HEK293 (cell line): ENCODE measurements at regions not wholly inside any gene's neighbourhood (a gene's known extent, or its start where the extent isn't known, plus 50 kb on each side); places are given as distances from the start of the nearest gene placed in this dataset.
"Not testable (repeated sequence)": the region's sequence is repeated elsewhere in the genome, so short reads cannot be mapped to it uniquely, and the experiment has no call there.

ENCODE experiments used
- CTCF ChIA-PET: fragments of 350-600 bp; formaldehyde crosslinking; extraction: SDS; loops from one replicate; lab custom pipeline; 2021; ENCODE audit warnings: antibody characterized with exemption; lab: Yijun Ruan, JAX
- POLR2A ChIA-PET: fragments of 300-600 bp; formaldehyde crosslinking; extraction: SDS; loops from one replicate; lab custom pipeline; 2020; ENCODE audit warnings: antibody characterized with exemption, inconsistent platforms; lab: Yijun Ruan, JAX
- H3K27ac ChIP-seq: fragments of 200-500 bp; sonication (Bioruptor generic); 2 replicates; pipeline ENCODE4 v1.5.1; 2014; ENCODE audit warnings: low read depth, low read length, control low read depth, inconsistent platforms; ENCODE audit errors: extremely low read depth
- H3K36me3 ChIP-seq, 2 experiments: fragments of 200-500 bp in 1 of 2; sonication (Bioruptor generic) in 1 of 2; 1 replicate in 1 of 2; 2 replicates in 1 of 2; pipeline ENCODE4 v1.5.1; 2014 to 2017; ENCODE audit warnings: inconsistent platforms in 2 of 2, low read length in 2 of 2; ENCODE audit not compliant: control insufficient read depth in 2 of 2, insufficient read depth in 1 of 2
- H3K4me1 ChIP-seq: fragments of 200-500 bp; sonication (Bioruptor generic); 2 replicates; pipeline ENCODE4 v1.5.1; 2014; ENCODE audit warnings: mild to moderate bottlenecking, low read length, inconsistent platforms; ENCODE audit not compliant: control insufficient read depth, insufficient read depth
- H3K4me3 ChIP-seq: 2 replicates; pipeline ENCODE4 v1.5.1; 2011; ENCODE audit warnings: low read depth, mild to moderate bottlenecking, control low read depth, low read length, moderate library complexity
- H3K9me3 ChIP-seq: fragments of 200-500 bp; sonication (Bioruptor generic); 2 replicates; pipeline ENCODE4 v1.5.1; 2014; ENCODE audit warnings: low read depth, low read length, inconsistent platforms; ENCODE audit not compliant: control insufficient read depth, insufficient read depth
- GLIS2 ChIP-seq: fragments of 450-650 bp; formaldehyde crosslinking; IDR thresholded peaks from 2 replicates; pipeline ENCODE4 v1.5.1; 2016; ENCODE audit warnings: missing biosample characterization, missing genetic modification characterization
- MZF1 ChIP-seq: fragments of 450-650 bp; formaldehyde crosslinking; IDR thresholded peaks from 2 replicates; pipeline ENCODE4 v1.5.1; 2017; ENCODE audit warnings: missing biosample characterization, missing genetic modification characterization, borderline replicate concordance
- OSR2 ChIP-seq: fragments of 450-650 bp; formaldehyde crosslinking; IDR thresholded peaks from 2 replicates; pipeline ENCODE4 v1.5.1; 2016; ENCODE audit warnings: missing biosample characterization, missing genetic modification characterization
- OVOL3 ChIP-seq: fragments of 450-650 bp; formaldehyde crosslinking; IDR thresholded peaks from 2 replicates; pipeline ENCODE4 v1.5.1; 2016; ENCODE audit warnings: missing biosample characterization, missing genetic modification characterization
- SETDB1 ChIP-seq: IDR thresholded peaks from one replicate; pipeline ENCODE4 v1.6.1; 2017; ENCODE audit warnings: mild to moderate bottlenecking, low read length, moderate library complexity, mixed read lengths; ENCODE audit not compliant: insufficient read length
- SP3 ChIP-seq: fragments of 450-650 bp; formaldehyde crosslinking; IDR thresholded peaks from 2 replicates; pipeline ENCODE4 v1.5.1; 2016; ENCODE audit warnings: missing biosample characterization, missing genetic modification characterization
- TRIM28 ChIP-seq: IDR thresholded peaks from 2 replicates; pipeline ENCODE4 v1.6.1; 2011; ENCODE audit warnings: low read length, control low read depth, borderline replicate concordance
- ZNF16 ChIP-seq: fragments of 450-650 bp; formaldehyde crosslinking; IDR thresholded peaks from 2 replicates; pipeline ENCODE4 v1.5.1; 2016; ENCODE audit warnings: low read depth, missing biosample characterization, missing genetic modification characterization
- ZNF2 ChIP-seq: fragments of 450-650 bp; formaldehyde crosslinking; IDR thresholded peaks from 2 replicates; pipeline ENCODE4 v1.5.1; 2016; ENCODE audit warnings: missing biosample characterization, missing genetic modification characterization
- ZNF202 ChIP-seq: fragments of 450-650 bp; formaldehyde crosslinking; IDR thresholded peaks from 2 replicates; pipeline ENCODE4 v1.5.1; 2016; ENCODE audit warnings: missing biosample characterization, missing genetic modification characterization, borderline replicate concordance
- ZNF23 ChIP-seq: fragments of 450-650 bp; formaldehyde crosslinking; IDR thresholded peaks from 2 replicates; pipeline ENCODE4 v1.5.1; 2016; ENCODE audit warnings: missing biosample characterization, missing genetic modification characterization, borderline replicate concordance
- ZNF239 ChIP-seq: fragments of 450-650 bp; formaldehyde crosslinking; IDR thresholded peaks from 2 replicates; pipeline ENCODE4 v1.5.1; 2016; ENCODE audit warnings: missing biosample characterization, missing genetic modification characterization
- ZNF248 ChIP-seq: fragments of 450-650 bp; formaldehyde crosslinking; IDR thresholded peaks from 2 replicates; pipeline ENCODE4 v1.5.1; 2017; ENCODE audit warnings: missing biosample characterization, missing genetic modification characterization
- ZNF350 ChIP-seq: fragments of 450-650 bp; formaldehyde crosslinking; IDR thresholded peaks from 2 replicates; pipeline ENCODE4 v1.5.0; 2017; ENCODE audit warnings: missing biosample characterization, mild to moderate bottlenecking, missing genetic modification characterization
- ZNF391 ChIP-seq: fragments of 450-650 bp; formaldehyde crosslinking; IDR thresholded peaks from 2 replicates; pipeline ENCODE4 v1.5.1; 2016; ENCODE audit warnings: low read depth, missing biosample characterization, missing genetic modification characterization, borderline replicate concordance
- ZNF394 ChIP-seq: fragments of 450-650 bp; formaldehyde crosslinking; IDR thresholded peaks from 2 replicates; pipeline ENCODE4 v1.5.1; 2016; ENCODE audit warnings: missing biosample characterization, missing genetic modification characterization, mild to moderate bottlenecking, moderate library complexity, borderline replicate concordance
- ZNF501 ChIP-seq: fragments of 450-650 bp; formaldehyde crosslinking; IDR thresholded peaks from 2 replicates; pipeline ENCODE4 v1.5.1; 2016; ENCODE audit warnings: missing biosample characterization, missing genetic modification characterization
- ZNF776 ChIP-seq: fragments of 450-650 bp; formaldehyde crosslinking; IDR thresholded peaks from 2 replicates; pipeline ENCODE4 v1.5.0; 2017; ENCODE audit warnings: missing biosample characterization, missing genetic modification characterization, borderline replicate concordance
- TF ChIP-seq, protein P1 (sequence below): fragments of 450-650 bp; formaldehyde crosslinking; IDR thresholded peaks from 2 replicates; pipeline ENCODE4 v1.5.1; 2017; ENCODE audit warnings: missing biosample characterization, missing genetic modification characterization
- TF ChIP-seq, protein P2 (sequence below): fragments of 450-650 bp; formaldehyde crosslinking; IDR thresholded peaks from 2 replicates; pipeline ENCODE4 v1.5.1; 2016; ENCODE audit warnings: missing biosample characterization, missing genetic modification characterization

DNA sequence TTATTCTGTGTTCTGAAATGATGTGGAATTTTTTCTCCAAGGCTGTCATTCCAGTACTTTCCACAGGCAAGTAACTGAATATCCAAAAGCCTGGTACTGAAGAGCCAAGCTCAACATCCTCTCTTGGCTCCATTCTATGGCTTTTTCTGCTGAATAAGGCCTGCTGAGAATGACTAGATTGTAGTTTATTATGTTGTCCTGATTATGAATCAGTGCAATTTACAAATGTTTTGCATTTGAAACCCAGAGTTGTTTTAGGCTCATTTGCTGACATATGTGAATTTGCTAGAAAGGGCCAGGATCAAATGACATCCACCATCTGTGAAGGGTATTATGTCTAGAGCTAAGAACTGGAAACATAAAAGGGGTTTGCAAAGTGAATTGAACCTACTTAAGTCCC lies 596.6 kb downstream of the KCTD12 start:
- Histone ChIP-seq H3K4me1 (no peaks in the 10 kb centered on the region), H3K4me3 (no peak overlapping the region), H3K36me3 (no peaks in the 10 kb centered on the region), H3K27ac (no peak overlapping the region), H3K9me3 (no peaks in the 10 kb centered on the region)
- CTCF ChIA-PET, result no interaction called here
- no peak for TF ChIP-seq ZNF2 (tag by site-specific recombination)
- TF ChIP-seq ZNF391 (tag by site-specific recombination), result no peak
- no peak for TF ChIP-seq ZNF248
- TF ChIP-seq ZNF394 (tag by site-specific recombination), result no peak
- POLR2A ChIA-PET, result no interaction called here

DNA sequence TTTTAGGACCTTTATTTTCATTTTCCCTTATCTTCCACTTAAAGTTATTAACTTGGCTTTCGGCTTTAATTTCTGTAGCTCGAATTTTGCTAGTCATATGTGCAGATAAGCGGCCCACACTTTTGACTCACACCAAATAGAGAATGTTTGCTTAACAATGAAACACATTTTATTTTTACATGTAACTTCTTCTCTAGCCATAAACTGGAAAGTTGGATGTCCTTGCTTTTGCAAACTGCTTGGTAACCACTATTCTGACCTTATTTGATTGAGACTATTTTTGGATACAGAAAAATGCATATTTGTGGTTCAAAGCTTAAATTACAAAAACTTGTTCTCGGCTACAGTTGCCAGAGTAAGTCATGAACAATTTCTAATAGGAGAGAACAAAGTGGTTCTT lies 600.0 kb downstream of the KCTD12 start:
- no peak for TF ChIP-seq SP3 (tag by site-specific recombination)
- no peak for TF ChIP-seq ZNF16 (tag by site-specific recombination)
- TF ChIP-seq GLIS2 (tag by site-specific recombination), result no peak
- no peak for TF ChIP-seq ZNF202 (tag by site-specific recombination)
- TF ChIP-seq OSR2 (tag by site-specific recombination), result no peak
- TF ChIP-seq ZNF501 (tag by site-specific recombination), result no peak
- no peak for TF ChIP-seq ZNF23
- H3K4me3 ChIP-seq, result no peak overlapping the region
- no peaks in the 10 kb centered on the region for H3K9me3 ChIP-seq
- H3K27ac ChIP-seq, result no peak overlapping the region
- CTCF ChIA-PET, result interaction anchor here (0.6 kb wide), 1 partner anchor 427 kb away, joined by 3 read pairs; no protein-coding TSS in a partner anchor
- no peaks in the 10 kb centered on the region for H3K36me3 ChIP-seq
- POLR2A ChIA-PET, result no interaction called here
- no peaks in the 10 kb centered on the region for H3K4me1 ChIP-seq

DNA sequence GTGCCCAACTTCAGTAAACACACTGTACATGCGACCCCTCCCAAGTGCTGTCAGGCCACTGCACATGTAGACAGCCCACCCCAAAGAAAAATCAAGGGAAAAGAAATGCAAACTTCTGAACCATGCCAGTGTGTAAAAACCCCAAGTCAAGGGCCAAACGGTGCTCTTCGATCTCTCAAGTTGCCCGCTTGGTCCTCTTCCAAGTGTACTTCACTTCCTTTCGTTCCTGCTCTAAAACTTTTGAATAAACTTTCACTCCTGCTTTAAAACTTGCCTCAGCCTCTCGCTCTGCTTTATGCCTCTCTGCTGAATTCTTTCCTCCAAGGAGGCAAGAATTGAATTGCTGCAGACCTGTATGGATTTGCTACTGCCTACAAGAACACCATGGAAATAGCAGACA lies 600.7 kb downstream of the KCTD12 start:
- POLR2A ChIA-PET, result no interaction called here
- no peaks in the 10 kb centered on the region for H3K9me3 ChIP-seq
- no peak overlapping the region for H3K4me3 ChIP-seq
- no peak for TF ChIP-seq MZF1 (tag by site-specific recombination)
- TF ChIP-seq ZNF776 (tag by site-specific recombination), result no peak
- TF ChIP-seq, protein P1, sequence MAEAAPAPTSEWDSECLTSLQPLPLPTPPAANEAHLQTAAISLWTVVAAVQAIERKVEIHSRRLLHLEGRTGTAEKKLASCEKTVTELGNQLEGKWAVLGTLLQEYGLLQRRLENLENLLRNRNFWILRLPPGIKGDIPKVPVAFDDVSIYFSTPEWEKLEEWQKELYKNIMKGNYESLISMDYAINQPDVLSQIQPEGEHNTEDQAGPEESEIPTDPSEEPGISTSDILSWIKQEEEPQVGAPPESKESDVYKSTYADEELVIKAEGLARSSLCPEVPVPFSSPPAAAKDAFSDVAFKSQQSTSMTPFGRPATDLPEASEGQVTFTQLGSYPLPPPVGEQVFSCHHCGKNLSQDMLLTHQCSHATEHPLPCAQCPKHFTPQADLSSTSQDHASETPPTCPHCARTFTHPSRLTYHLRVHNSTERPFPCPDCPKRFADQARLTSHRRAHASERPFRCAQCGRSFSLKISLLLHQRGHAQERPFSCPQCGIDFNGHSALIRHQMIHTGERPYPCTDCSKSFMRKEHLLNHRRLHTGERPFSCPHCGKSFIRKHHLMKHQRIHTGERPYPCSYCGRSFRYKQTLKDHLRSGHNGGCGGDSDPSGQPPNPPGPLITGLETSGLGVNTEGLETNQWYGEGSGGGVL (tag by site-specific recombination), result no peak
- no peak for TF ChIP-seq OVOL3
- TF ChIP-seq, protein P2, sequence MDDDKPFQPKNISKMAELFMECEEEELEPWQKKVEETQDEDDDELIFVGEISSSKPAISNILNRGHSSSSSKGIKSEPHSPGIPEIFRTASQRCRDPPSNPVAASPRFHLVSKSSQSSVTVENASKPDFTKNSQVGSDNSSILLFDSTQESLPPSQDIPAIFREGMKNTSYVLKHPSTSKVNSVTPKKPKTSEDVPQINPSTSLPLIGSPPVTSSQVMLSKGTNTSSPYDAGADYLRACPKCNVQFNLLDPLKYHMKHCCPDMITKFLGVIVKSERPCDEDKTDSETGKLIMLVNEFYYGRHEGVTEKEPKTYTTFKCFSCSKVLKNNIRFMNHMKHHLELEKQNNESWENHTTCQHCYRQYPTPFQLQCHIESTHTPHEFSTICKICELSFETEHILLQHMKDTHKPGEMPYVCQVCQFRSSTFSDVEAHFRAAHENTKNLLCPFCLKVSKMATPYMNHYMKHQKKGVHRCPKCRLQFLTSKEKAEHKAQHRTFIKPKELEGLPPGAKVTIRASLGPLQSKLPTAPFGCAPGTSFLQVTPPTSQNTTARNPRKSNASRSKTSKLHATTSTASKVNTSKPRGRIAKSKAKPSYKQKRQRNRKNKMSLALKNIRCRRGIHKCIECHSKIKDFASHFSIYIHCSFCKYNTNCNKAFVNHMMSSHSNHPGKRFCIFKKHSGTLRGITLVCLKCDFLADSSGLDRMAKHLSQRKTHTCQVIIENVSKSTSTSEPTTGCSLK (tag by site-specific recombination), result no peak
- peak; percentile 87; the same call in 1 of the 2 replicates for TF ChIP-seq TRIM28
- peak; percentile 80 for TF ChIP-seq SETDB1
- TF ChIP-seq ZNF239, result no peak
- TF ChIP-seq ZNF350 (tag by site-specific recombination), result no peak
- H3K4me1 ChIP-seq, result no peaks in the 10 kb centered on the region
- H3K27ac ChIP-seq, result no peak overlapping the region
- CTCF ChIA-PET, result no interaction called here
- H3K36me3 ChIP-seq, result no peaks in the 10 kb centered on the region

DNA sequence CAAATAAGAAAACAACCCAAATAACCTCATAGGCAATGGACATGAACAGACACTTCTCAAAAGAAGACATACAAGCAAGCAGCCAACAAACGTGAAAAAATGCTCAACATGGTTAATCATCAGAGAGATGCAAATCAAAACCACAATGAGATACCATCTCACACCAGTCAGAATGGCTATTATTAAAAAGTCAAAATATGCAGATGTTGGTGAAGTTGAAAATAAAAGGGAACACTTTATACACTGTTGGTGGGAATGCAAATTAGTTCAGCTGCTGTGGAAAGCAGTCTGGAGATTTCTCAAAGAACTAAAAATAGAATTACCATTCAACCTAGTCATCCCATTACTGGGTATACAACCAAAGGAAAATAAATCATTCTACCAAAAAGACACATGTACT lies 606.4 kb downstream of the KCTD12 start:
- H3K27ac ChIP-seq, H3K4me1 ChIP-seq, H3K36me3 ChIP-seq, POLR2A ChIA-PET, CTCF ChIA-PET, H3K9me3 ChIP-seq, H3K4me3 ChIP-seq: not testable (repeated sequence)
